ENCODE measurements at regions not wholly inside any gene's neighbourhood (a gene's known extent, or its start where the extent isn't known, plus 50 kb on each side); places are given as distances from the start of the nearest gene placed in this dataset.

- no peak overlapping the region for H4K8ac ChIP-seq (replicated peaks; ENCODE audit: insufficient read length, low read depth, low read length)
These were observed 233.1 kb downstream of the RPIA start for GRCh38 chr2:88924533-88924932.

More at GRCh38 chr2:88924533-88924932, 233.1 kb downstream of the RPIA start:
- no peak overlapping the region for H3K18ac ChIP-seq (ENCODE audit: insufficient read length, low read depth, low read length)
- no peak overlapping the region for H3K27ac ChIP-seq (ENCODE audit: insufficient read length, low read depth, low read length)
- H2BK20ac ChIP-seq (ENCODE audit: low read depth, low read length, poor library complexity, severe bottlenecking) = no peak overlapping the region
- no peak overlapping the region for H3K23ac ChIP-seq (ENCODE audit: insufficient read length, low read depth, low read length)
- no peak for TF ChIP-seq CTCF (conservative IDR thresholded peaks at IDR 0.05)
- H2BK5ac ChIP-seq (ENCODE audit: insufficient read length, low read length) = no peak overlapping the region
- no peaks in the 10 kb centered on the region for H3K4me1 ChIP-seq (ENCODE audit: insufficient read depth, low read length)
- no peak overlapping the region for H3K4me2 ChIP-seq (ENCODE audit: insufficient read depth, insufficient read length, low read length)
- Mint-ChIP-seq H3K9me3 (peaks cover 56 to 83% of the 10 kb centered on the region in 2 experiments), H3K27me3 (ENCODE audit: low read depth) (peaks cover 1% of the 10 kb centered on the region), H3K27ac (no peak overlapping the region), H3K4me3 (no peak overlapping the region), H3K4me1 (no peaks in the 10 kb centered on the region), H3K36me3 (ENCODE audit: insufficient read depth in 1 of 3, low read depth in 3 of 3) (peaks cover 0 to 2% (median 0%) of the 10 kb centered on the region in 3 experiments; a peak in 2 of 7 replicates)
- H3K14ac ChIP-seq (ENCODE audit: insufficient read depth, low read length) = no peak overlapping the region
- WGBS (ENCODE audit: extremely low coverage, insufficient read length, low lambda C conversion rate) = no CpG with 5 or more reads among the region's 1 CpG
- no peaks in the 10 kb centered on the region for H3K23me2 ChIP-seq (ENCODE audit: insufficient read length, low read depth, low read length, poor library complexity, severe bottlenecking)
- no peak overlapping the region for H2BK12ac ChIP-seq (ENCODE audit: insufficient read length, low read depth, low read length)
- H2BK15ac ChIP-seq (ENCODE audit: low read depth, low read length) = no peak overlapping the region
- no peaks in the 10 kb centered on the region for H3K9me3 ChIP-seq (ENCODE audit: control insufficient read depth, low read depth, low read length)
- H4K5ac ChIP-seq (ENCODE audit: insufficient read length, low read depth, low read length) = no peak overlapping the region
- no peak overlapping the region for H2AFZ ChIP-seq (ENCODE audit: low read length)
- no peaks in the 10 kb centered on the region for H3K79me2 ChIP-seq (ENCODE audit: insufficient read depth, low read length)
- H3K9ac ChIP-seq (ENCODE audit: extremely low read depth, insufficient read length, low read length) = no peak overlapping the region
- no peaks in the 10 kb centered on the region for H3K27me3 ChIP-seq (ENCODE audit: insufficient read depth, low read length)
- no peaks in the 10 kb centered on the region for H4K20me1 ChIP-seq (ENCODE audit: control insufficient read depth, insufficient read depth, insufficient read length)
- H3K4ac ChIP-seq (ENCODE audit: low read depth, low read length) = no peak overlapping the region
- H3K79me1 ChIP-seq (ENCODE audit: insufficient read depth, low read depth, low read length, poor library complexity, severe bottlenecking) = no peaks in the 10 kb centered on the region
- H2BK120ac ChIP-seq (ENCODE audit: low read depth, low read length, poor library complexity, severe bottlenecking) = no peak overlapping the region
- H3T11ph ChIP-seq (ENCODE audit: low read length) = no peak overlapping the region
- no peak overlapping the region for H2AK5ac ChIP-seq (ENCODE audit: insufficient read length, low read length)
- DNase-seq = no peak
- no peak overlapping the region for H3K56ac ChIP-seq (ENCODE audit: insufficient read length, low read depth, low read length)
- no peak overlapping the region for H4K91ac ChIP-seq (ENCODE audit: insufficient read length, low read depth, low read length)
